BJ (cell line): ENCODE measurements at regions not wholly inside any gene's neighbourhood (a gene's known extent, or its start where the extent isn't known, plus 50 kb on each side); places are given as distances from the start of the nearest gene placed in this dataset.

ENCODE experiments used
- CTCF ChIA-PET: fragments of 350-600 bp; formaldehyde crosslinking; extraction: SDS; loops from one replicate; lab custom pipeline; 2021; ENCODE audit warnings: antibody characterized with exemption, inconsistent platforms; lab: Yijun Ruan, JAX
- POLR2A ChIA-PET: fragments of 300-600 bp; sonication (Branson Sonifier 250); formaldehyde crosslinking; extraction: SDS; loops from one replicate; lab custom pipeline; 2021; ENCODE audit warnings: antibody characterized with exemption; lab: Charles Lee
- DNase-seq: peaks from one replicate; pipeline ENCODE4 v3.0.0-alpha.2; 2011; ENCODE audit warnings: low read depth
- H3K27me3 ChIP-seq: 2 replicates; pipeline ENCODE4 v1.6.0; 2011; ENCODE audit warnings: low read length; ENCODE audit not compliant: control insufficient read depth, insufficient read depth
- H3K36me3 ChIP-seq: 2 replicates; pipeline ENCODE4 v1.5.1; 2011; ENCODE audit warnings: low read length; ENCODE audit not compliant: control insufficient read depth, insufficient read depth
- H3K4me3 ChIP-seq: 2 replicates; pipeline ENCODE4 v1.5.1; 2011; ENCODE audit warnings: low read depth, mild to moderate bottlenecking, control low read depth, low read length
- TF ChIP-seq, protein P1 (sequence below): IDR thresholded peaks from 2 replicates; pipeline ENCODE4 v1.5.1; 2011; ENCODE audit warnings: low read depth, mild to moderate bottlenecking, control low read depth, inconsistent platforms, low read length, moderate library complexity; ENCODE audit not compliant: insufficient read depth

DNA sequence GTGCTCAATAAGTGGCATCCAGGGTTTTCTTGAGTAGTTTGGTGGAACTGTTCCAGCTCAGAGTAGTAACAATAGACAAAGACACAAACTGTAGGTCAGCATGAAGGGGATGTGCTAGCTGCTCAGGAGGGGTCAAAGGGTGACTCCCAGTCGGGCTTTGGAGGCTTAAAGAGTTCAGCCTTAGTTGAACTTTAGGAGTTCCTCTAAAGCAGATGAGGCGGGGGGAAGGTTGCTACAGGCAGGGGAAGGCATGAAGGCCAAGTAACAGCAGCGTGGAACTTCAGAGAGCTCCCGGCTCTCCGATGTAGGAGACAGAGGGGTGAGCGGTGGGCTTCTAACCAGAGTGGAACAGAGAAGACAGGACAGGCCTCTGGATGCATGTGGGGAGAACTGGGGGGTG lies 115.5 kb upstream of the CD93 start:
- no peak for DNase-seq
- H3K27me3 ChIP-seq: peaks cover 8% of the 10 kb centered on the region
- POLR2A ChIA-PET: no interaction called here
- CTCF ChIA-PET: interaction anchor here (0.7 to 1.0 kb wide), 3 partner anchors 508 to 511 kb away, joined by 3 read pairs; no protein-coding TSS in a partner anchor
- no peaks in the 10 kb centered on the region for H3K36me3 ChIP-seq
- no peak overlapping the region for H3K4me3 ChIP-seq
- TF ChIP-seq, protein P1, sequence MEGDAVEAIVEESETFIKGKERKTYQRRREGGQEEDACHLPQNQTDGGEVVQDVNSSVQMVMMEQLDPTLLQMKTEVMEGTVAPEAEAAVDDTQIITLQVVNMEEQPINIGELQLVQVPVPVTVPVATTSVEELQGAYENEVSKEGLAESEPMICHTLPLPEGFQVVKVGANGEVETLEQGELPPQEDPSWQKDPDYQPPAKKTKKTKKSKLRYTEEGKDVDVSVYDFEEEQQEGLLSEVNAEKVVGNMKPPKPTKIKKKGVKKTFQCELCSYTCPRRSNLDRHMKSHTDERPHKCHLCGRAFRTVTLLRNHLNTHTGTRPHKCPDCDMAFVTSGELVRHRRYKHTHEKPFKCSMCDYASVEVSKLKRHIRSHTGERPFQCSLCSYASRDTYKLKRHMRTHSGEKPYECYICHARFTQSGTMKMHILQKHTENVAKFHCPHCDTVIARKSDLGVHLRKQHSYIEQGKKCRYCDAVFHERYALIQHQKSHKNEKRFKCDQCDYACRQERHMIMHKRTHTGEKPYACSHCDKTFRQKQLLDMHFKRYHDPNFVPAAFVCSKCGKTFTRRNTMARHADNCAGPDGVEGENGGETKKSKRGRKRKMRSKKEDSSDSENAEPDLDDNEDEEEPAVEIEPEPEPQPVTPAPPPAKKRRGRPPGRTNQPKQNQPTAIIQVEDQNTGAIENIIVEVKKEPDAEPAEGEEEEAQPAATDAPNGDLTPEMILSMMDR: no peak

DNA sequence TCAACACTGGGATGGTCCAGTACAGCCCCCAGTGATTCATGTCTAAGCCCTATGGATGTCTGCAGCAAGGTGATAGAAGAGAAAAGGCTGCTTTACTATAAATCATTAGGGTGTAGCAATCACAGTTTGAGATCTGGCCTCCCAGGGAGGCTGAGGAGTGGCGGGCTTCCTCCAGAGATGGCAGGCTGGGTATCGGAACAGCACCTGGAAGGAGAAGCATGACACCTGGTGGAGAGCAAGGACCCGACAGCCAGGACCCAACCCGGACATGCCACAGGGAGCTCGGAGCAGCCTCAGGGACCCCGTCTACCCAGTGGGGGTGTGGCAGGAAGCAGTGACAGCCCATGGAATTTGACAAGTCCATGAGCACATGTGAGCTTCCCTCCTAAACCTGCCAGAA lies 114.8 kb upstream of the CD93 start:
- TF ChIP-seq, protein P1: 0 out of 2 replicates have a peak, but pooled peaks have one; percentile 22
- ChIA-PET POLR2A (no interaction called here), CTCF (interaction anchor here (0.7 to 1.0 kb wide), 4 partner anchors 60 to 510 kb away, joined by 3 read pairs; no protein-coding TSS in a partner anchor)
- no peak overlapping the region for H3K4me3 ChIP-seq
- no peaks in the 10 kb centered on the region for H3K36me3 ChIP-seq
- H3K27me3 ChIP-seq: peaks cover 8% of the 10 kb centered on the region
- DNase-seq: no peak

DNA sequence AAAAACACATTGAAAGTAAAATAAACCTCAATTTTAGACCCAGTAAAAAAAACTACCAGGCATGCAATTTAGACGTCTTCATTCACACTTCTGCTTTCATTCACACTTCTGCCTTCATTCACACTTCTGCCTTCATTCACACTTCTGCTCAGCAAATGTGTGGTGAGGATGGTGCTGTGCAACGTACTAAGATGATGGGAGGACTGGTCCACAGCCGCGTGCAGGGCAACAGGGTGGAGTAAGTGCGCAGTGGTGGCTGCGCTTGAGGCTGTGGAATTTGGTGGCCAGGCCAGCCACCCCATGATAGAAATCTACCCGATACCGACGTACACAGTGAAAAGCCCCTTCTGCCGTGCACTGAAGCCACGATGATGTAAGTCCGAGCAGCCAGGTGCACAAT lies 114.3 kb upstream of the CD93 start:
- Histone ChIP-seq H3K27me3 (peaks cover 6% of the 10 kb centered on the region; the same call in 1 of the 2 replicates), H3K4me3 (no peak overlapping the region), H3K36me3 (no peaks in the 10 kb centered on the region)
- no peak for DNase-seq
- TF ChIP-seq, protein P1: no peak
- CTCF ChIA-PET: interaction anchor here (1.0 kb wide), 1 partner anchor 60 kb away, joined by 3 read pairs; no protein-coding TSS in a partner anchor
- POLR2A ChIA-PET: no interaction called here

DNA sequence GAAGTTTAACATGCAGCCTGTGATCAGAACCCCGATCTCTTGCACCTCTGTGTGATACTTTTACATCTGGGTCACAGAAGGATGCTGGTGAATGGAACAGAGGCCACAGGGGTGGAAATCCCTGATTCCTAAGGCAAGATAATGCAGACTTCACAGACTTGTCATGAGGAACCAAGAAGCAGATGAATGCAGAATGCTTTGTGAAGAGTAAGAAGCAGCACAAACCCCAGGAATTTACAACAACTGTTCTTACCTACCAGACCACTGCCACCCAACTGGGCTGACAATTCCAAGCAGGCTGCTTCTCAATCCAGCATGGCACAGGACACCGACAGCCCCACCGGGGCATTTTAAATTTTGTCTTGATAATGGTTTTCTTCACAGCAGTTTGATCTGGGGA lies 113.2 kb upstream of the CD93 start:
- TF ChIP-seq, protein P1: no peak
- POLR2A ChIA-PET: no interaction called here
- H3K36me3 ChIP-seq: no peaks in the 10 kb centered on the region
- no peak overlapping the region for H3K4me3 ChIP-seq
- H3K27me3 ChIP-seq: peaks cover 3% of the 10 kb centered on the region; the same call in 1 of the 2 replicates
- no peak for DNase-seq
- CTCF ChIA-PET: interaction anchor here (1.7 kb wide), 1 partner anchor 10 kb away, joined by 4 read pairs; no protein-coding TSS in a partner anchor

DNA sequence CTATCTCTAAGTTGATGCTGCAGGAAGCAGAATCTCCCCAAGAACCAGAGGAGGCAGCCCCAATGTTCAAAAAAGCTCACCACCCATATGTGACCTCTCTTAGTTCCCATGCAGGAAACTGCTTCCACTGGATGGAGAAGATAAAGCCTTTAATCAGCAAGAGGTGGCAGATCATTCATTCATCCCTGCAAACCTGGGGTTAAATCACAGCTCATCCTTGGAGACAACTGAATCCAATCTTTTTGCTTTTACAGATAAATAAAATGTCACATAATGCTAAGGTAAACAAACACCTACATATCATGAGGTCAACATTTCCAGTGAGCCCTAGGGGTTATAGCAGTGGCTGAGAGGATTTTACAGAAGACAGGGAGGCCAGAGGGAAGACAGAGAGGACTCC lies 112.7 kb upstream of the CD93 start:
- POLR2A ChIA-PET: no interaction called here
- DNase-seq: no peak
- H3K4me3 ChIP-seq: no peak overlapping the region
- CTCF ChIA-PET: interaction anchor here (1.7 kb wide), 1 partner anchor 11 kb away, joined by 4 read pairs; no protein-coding TSS in a partner anchor
- H3K36me3 ChIP-seq: no peaks in the 10 kb centered on the region
- H3K27me3 ChIP-seq: peaks cover 1% of the 10 kb centered on the region; the same call in 1 of the 2 replicates
- TF ChIP-seq, protein P1: no peak
